Smooth muscle cell (in vitro differentiated cells): ENCODE measurements at regions not wholly inside any gene's neighbourhood (a gene's known extent, or its start where the extent isn't known, plus 50 kb on each side); places are given as distances from the start of the nearest gene placed in this dataset.

ENCODE experiments used
- DNase-seq: peaks from one replicate; lab custom pipeline; 2025; ENCODE audit not compliant: unreplicated experiment; lab: John Stamatoyannopoulos, UW
- H2AFZ ChIP-seq: fragments of 200-600 bp; sonication (generic); 2 replicates; pipeline ENCODE4 v1.6.0; 2016; ENCODE audit warnings: antibody characterized with exemption, low read depth, mild to moderate bottlenecking
- H3F3A ChIP-seq: fragments of 200-600 bp; sonication (generic); 2 replicates; pipeline ENCODE4 v1.6.0; 2017; ENCODE audit warnings: antibody characterized with exemption, low read depth
- H3K27ac ChIP-seq: fragments of 200-600 bp; sonication (generic); 2 replicates; pipeline ENCODE4 v1.5.1; 2016; ENCODE audit warnings: low read depth, mild to moderate bottlenecking
- H3K27me3 ChIP-seq: fragments of 200-600 bp; sonication (generic); 2 replicates; pipeline ENCODE4 v1.6.1; 2016; ENCODE audit warnings: low read depth, mild to moderate bottlenecking
- H3K36me3 ChIP-seq: fragments of 200-600 bp; sonication (generic); 2 replicates; pipeline ENCODE4 v1.5.1; 2016; ENCODE audit warnings: low read depth
- H3K4me1 ChIP-seq: fragments of 200-600 bp; sonication (generic); 2 replicates; pipeline ENCODE4 v1.5.1; 2016; ENCODE audit warnings: low read depth
- H3K4me2 ChIP-seq: fragments of 200-600 bp; sonication (generic); 2 replicates; pipeline ENCODE4 v1.6.0; 2016; ENCODE audit warnings: mild to moderate bottlenecking
- H3K4me3 ChIP-seq: fragments of 200-600 bp; sonication (generic); 2 replicates; pipeline ENCODE4 v1.5.1; 2016; ENCODE audit warnings: mild to moderate bottlenecking
- H3K79me2 ChIP-seq: fragments of 200-600 bp; sonication (generic); 2 replicates; pipeline ENCODE4 v1.6.0; 2016; ENCODE audit warnings: low read depth, mild to moderate bottlenecking
- H3K9ac ChIP-seq: fragments of 200-600 bp; sonication (generic); 2 replicates; pipeline ENCODE4 v1.6.0; 2016; ENCODE audit warnings: low read depth
- H3K9me3 ChIP-seq: fragments of 200-600 bp; sonication (generic); replicated peaks from 2 replicates; pipeline ENCODE4 v1.5.1; 2016; ENCODE audit warnings: low read depth
- H4K20me1 ChIP-seq: fragments of 200-600 bp; sonication (generic); 2 replicates; pipeline ENCODE4 v1.6.0; 2016; ENCODE audit warnings: low read depth
- CTCF ChIP-seq: fragments of 200-600 bp; sonication (generic); IDR thresholded peaks from 2 replicates; pipeline ENCODE4 v1.5.1; 2017; ENCODE audit warnings: borderline replicate concordance, mild to moderate bottlenecking, antibody characterized with exemption; ENCODE audit not compliant: insufficient read depth, poor library complexity, severe bottlenecking
- WGBS: methylation state at CpG from one replicate; pipeline ENCODE4 v1.1.7; 2016; ENCODE audit warnings: low lambda C conversion rate; 5-methylcytosine and 5-hydroxymethylcytosine counted together

GRCh38 chr13:59424661-59425060 lies 739.1 kb downstream of the DIAPH3 start:
- Histone ChIP-seq H3K4me2 (no peak overlapping the region), H3K27ac (no peak overlapping the region)
- DNase-seq: no peak

DNA sequence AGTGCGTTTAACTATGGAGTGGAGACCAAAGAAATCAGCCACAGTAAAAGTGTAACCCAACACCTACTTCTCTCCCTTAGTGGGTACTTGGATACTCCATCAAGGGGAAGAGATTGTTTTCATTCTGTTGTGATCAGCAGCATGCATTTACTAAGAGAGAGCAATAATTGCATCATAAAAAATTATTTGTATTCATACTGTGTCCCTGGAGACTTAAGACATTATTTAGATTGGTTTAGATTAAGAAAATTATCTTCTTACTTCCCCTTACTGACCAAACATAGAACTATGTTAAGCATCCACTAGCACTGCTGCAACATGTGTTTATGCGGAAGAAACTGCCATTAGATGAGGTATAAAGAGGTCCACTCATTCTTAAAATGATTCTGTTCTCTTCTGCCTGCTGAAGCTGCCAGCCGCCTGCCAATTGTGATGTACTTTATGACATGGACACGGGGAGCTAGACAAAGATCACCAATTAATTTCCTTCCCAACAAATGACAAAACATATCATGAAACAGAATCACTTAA lies 738.5 kb downstream of the DIAPH3 start:
- no peak overlapping the region for H3K9ac ChIP-seq
- no peaks in the 10 kb centered on the region for H3K9me3 ChIP-seq
- H3F3A ChIP-seq: no peaks in the 10 kb centered on the region
- H3K4me3 ChIP-seq: no peak overlapping the region
- no peak for DNase-seq
- no peak overlapping the region for H3K4me2 ChIP-seq
- H3K36me3 ChIP-seq: no peaks in the 10 kb centered on the region
- no peaks in the 10 kb centered on the region for H3K79me2 ChIP-seq
- no peak overlapping the region for H3K27ac ChIP-seq
- no peak overlapping the region for H2AFZ ChIP-seq
- H4K20me1 ChIP-seq: no peaks in the 10 kb centered on the region
- H3K4me1 ChIP-seq: peaks cover 8% of the 10 kb centered on the region
- TF ChIP-seq CTCF: no peak
- 86% methylated on average over 4 of the region's 4 CpGs for WGBS
- H3K27me3 ChIP-seq: no peaks in the 10 kb centered on the region

More at GRCh38 chr13:59424661-59425060, 739.1 kb downstream of the DIAPH3 start:
- Histone ChIP-seq H2AFZ (no peak overlapping the region), H3F3A (no peaks in the 10 kb centered on the region), H3K4me1 (peaks cover 8% of the 10 kb centered on the region), H3K79me2 (no peaks in the 10 kb centered on the region), H3K4me3 (no peak overlapping the region), H3K9me3 (no peaks in the 10 kb centered on the region), H3K27me3 (no peaks in the 10 kb centered on the region), H3K36me3 (no peaks in the 10 kb centered on the region), H3K9ac (no peak overlapping the region), H4K20me1 (no peaks in the 10 kb centered on the region)
- TF ChIP-seq CTCF: no peak
- 79% methylated on average over 2 of the region's 2 CpGs for WGBS

- Histone ChIP-seq H3F3A (no peaks in the 10 kb centered on the region), H3K27me3 (no peaks in the 10 kb centered on the region), H3K9ac (no peak overlapping the region), H3K4me2 (no peak overlapping the region), H4K20me1 (no peaks in the 10 kb centered on the region), H3K36me3 (no peaks in the 10 kb centered on the region), H3K9me3 (peaks cover 3% of the 10 kb centered on the region), H3K4me1 (no peaks in the 10 kb centered on the region), H3K79me2 (no peaks in the 10 kb centered on the region), H3K27ac (no peak overlapping the region), H2AFZ (no peak overlapping the region), H3K4me3 (no peak overlapping the region)
- no peak for DNase-seq
- no peak for TF ChIP-seq CTCF
- WGBS: 100% methylated on average over 1 of the region's 1 CpG
These were observed 728.7 kb downstream of the DIAPH3 start for GRCh38 chr13:59435024-59435423.

DNA sequence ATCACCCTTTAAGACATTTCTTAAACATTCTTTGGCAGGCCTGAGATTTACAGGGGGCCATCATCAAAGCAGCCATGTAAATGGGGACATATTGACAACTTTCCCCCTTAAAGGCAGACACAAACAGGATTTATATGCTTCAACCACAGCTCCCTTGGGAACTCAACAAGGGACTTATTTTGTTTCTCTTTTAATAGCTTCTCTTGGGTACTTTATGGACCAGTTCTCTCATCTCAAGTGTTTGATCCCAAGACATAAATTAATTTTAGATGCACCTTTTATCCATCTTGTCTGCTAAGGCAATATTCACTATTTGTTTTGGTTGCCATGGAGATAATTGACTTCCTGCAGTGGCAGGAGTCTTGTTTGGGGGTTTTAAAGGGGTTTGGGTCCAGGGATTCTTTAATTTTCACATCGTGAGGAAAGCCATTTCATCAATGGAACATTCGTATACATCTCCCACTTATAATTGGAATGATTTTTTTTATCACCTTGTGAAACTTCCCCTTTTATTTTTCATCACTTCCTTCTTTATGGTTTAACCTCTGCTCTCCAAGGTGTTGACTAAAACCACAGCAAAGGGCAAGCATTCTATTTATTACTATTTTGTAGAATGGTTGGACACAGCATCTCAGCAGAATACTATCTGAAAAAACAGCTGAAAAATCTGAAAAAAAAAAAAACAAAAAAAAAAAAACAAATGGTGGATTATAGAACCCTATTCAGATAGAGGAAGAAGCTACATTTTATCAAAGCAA lies 726.0 kb downstream of the DIAPH3 start:
- no peak for DNase-seq
- TF ChIP-seq CTCF: no peak
- 83% methylated on average over 2 of the region's 2 CpGs for WGBS
- H3K27me3 ChIP-seq: no peaks in the 10 kb centered on the region
- H3F3A ChIP-seq: no peaks in the 10 kb centered on the region
- H3K9ac ChIP-seq: no peak overlapping the region
- no peak overlapping the region for H2AFZ ChIP-seq
- no peaks in the 10 kb centered on the region for H3K4me1 ChIP-seq
- no peak overlapping the region for H3K4me3 ChIP-seq
- no peaks in the 10 kb centered on the region for H3K79me2 ChIP-seq
- no peaks in the 10 kb centered on the region for H4K20me1 ChIP-seq
- peaks cover 3% of the 10 kb centered on the region for H3K9me3 ChIP-seq
- H3K36me3 ChIP-seq: no peaks in the 10 kb centered on the region
- no peak overlapping the region for H3K27ac ChIP-seq
- no peak overlapping the region for H3K4me2 ChIP-seq
